ENCODE measurements at regions not wholly inside any gene's neighbourhood (a gene's known extent, or its start where the extent isn't known, plus 50 kb on each side); places are given as distances from the start of the nearest gene placed in this dataset.
A peak's percentile ranks its signal among the peaks of the same experiment; 100 is the strongest.

DNA sequence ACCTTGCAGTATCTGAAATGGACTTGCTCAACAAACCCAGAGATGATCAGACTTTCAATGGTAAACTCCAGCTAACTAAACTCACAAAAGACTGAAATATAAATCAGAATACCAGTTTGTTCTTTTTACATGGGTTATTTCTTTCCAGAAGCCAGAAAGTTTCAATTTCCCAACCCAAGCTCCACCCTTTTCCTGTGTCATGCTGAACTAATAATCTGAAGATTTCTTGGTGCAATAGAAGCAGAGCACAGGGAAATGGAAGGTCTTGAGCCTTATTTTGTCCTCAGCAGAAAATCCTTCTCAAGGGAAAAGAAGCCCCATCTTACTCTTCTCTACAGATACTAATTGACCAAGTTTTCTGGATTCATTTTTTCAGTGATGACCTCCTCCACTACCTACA is 93.3 kb upstream of the PAPOLG start:
- Histone ChIP-seq H3K36me3 (ENCODE audit: control insufficient read depth in 1 of 2, insufficient read depth in 2 of 2, low read length in 2 of 2) (no peaks in the 10 kb centered on the region), H3K79me1 (ENCODE audit: low read length) (no peaks in the 10 kb centered on the region), H3K4me2 (ENCODE audit: low read length) (no peak overlapping the region), H3K9me3 (ENCODE audit: insufficient read depth, low read depth, low read length) (peaks cover 2% of the 10 kb centered on the region), H2BK120ac (ENCODE audit: insufficient read depth, low read length, poor library complexity) (no peak overlapping the region), H3K27ac (ENCODE audit: low read depth, low read length) (no peak overlapping the region), H3K14ac (ENCODE audit: low read length) (no peak overlapping the region), H3K9ac (ENCODE audit: low read length) (no peak overlapping the region), H2AK5ac (ENCODE audit: low read length) (no peak overlapping the region), H3K4ac (ENCODE audit: low read depth, low read length) (no peak overlapping the region), H3K18ac (ENCODE audit: low read length) (no peak overlapping the region), H2BK5ac (ENCODE audit: low read depth, low read length, poor library complexity) (no peak overlapping the region), H4K91ac (ENCODE audit: low read depth, low read length) (no peak overlapping the region), H3K4me3 (ENCODE audit: low read depth, low read length) (no peak overlapping the region), H3K79me2 (ENCODE audit: control insufficient read depth, insufficient read depth, low read length, poor library complexity) (no peaks in the 10 kb centered on the region), H4K8ac (ENCODE audit: low read depth, low read length) (no peak overlapping the region), H4K12ac (ENCODE audit: low read depth, low read length) (no peak overlapping the region), H3K4me1 (ENCODE audit: control insufficient read depth in 1 of 2, insufficient read depth in 2 of 2, low read length in 2 of 2) (no peaks in the 10 kb centered on the region), H3K23ac (ENCODE audit: low read length) (no peak overlapping the region), H2AFZ (ENCODE audit: insufficient read depth, low read length, poor library complexity) (no peak overlapping the region), H3K27me3 (ENCODE audit: insufficient read depth, low read length) (no peaks in the 10 kb centered on the region), H2BK12ac (ENCODE audit: low read length) (no peak overlapping the region)
- no peak for DNase-seq

DNA sequence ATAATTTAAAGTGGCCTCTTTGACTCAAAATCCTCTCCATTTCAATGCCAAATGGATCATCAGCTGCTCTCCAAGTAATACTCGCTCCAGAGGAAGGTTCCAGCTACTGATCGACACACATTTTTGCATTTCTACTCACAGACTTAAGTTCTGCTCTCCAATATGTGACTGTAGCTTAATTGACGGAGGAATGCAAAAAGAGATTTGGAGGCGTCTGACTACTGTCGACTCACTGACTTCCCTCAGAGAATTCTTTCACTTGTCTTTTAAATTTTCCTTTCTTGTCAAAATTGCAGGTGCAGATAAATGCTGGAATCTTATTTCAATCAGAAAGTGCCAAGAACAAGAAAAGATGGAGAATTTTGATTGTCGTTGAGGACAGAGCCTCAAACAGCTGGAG is 84.1 kb upstream of the PAPOLG start:
- no peak for DNase-seq
- Histone ChIP-seq H2BK5ac (ENCODE audit: low read depth, low read length, poor library complexity) (no peak overlapping the region), H3K27ac (ENCODE audit: low read depth, low read length) (no peak overlapping the region), H3K36me3 (ENCODE audit: control insufficient read depth in 1 of 2, insufficient read depth in 2 of 2, low read length in 2 of 2) (no peaks in the 10 kb centered on the region), H3K4me1 (ENCODE audit: control insufficient read depth in 1 of 2, insufficient read depth in 2 of 2, low read length in 2 of 2) (no peaks in the 10 kb centered on the region), H2BK120ac (ENCODE audit: insufficient read depth, low read length, poor library complexity) (no peak overlapping the region), H4K91ac (ENCODE audit: low read depth, low read length) (no peak overlapping the region), H2BK12ac (ENCODE audit: low read length) (no peak overlapping the region), H3K4me3 (ENCODE audit: low read depth, low read length) (no peak overlapping the region), H3K4me2 (ENCODE audit: low read length) (no peak overlapping the region), H3K4ac (ENCODE audit: low read depth, low read length) (no peak overlapping the region), H3K79me2 (ENCODE audit: control insufficient read depth, insufficient read depth, low read length, poor library complexity) (no peaks in the 10 kb centered on the region), H3K9ac (ENCODE audit: low read length) (peak overlapping the region; percentile 46), H4K8ac (ENCODE audit: low read depth, low read length) (no peak overlapping the region), H3K18ac (ENCODE audit: low read length) (no peak overlapping the region), H2AFZ (ENCODE audit: insufficient read depth, low read length, poor library complexity) (no peak overlapping the region), H3K27me3 (ENCODE audit: insufficient read depth, low read length) (no peaks in the 10 kb centered on the region), H4K12ac (ENCODE audit: low read depth, low read length) (no peak overlapping the region), H3K14ac (ENCODE audit: low read length) (no peak overlapping the region), H3K79me1 (ENCODE audit: low read length) (no peaks in the 10 kb centered on the region), H3K23ac (ENCODE audit: low read length) (no peak overlapping the region), H2AK5ac (ENCODE audit: low read length) (no peak overlapping the region), H3K9me3 (ENCODE audit: insufficient read depth, low read depth, low read length) (no peaks in the 10 kb centered on the region)
- WGBS (ENCODE audit: extremely low coverage, insufficient coverage, insufficient read length), result no CpG with 5 or more reads among the region's 6 CpGs

DNA sequence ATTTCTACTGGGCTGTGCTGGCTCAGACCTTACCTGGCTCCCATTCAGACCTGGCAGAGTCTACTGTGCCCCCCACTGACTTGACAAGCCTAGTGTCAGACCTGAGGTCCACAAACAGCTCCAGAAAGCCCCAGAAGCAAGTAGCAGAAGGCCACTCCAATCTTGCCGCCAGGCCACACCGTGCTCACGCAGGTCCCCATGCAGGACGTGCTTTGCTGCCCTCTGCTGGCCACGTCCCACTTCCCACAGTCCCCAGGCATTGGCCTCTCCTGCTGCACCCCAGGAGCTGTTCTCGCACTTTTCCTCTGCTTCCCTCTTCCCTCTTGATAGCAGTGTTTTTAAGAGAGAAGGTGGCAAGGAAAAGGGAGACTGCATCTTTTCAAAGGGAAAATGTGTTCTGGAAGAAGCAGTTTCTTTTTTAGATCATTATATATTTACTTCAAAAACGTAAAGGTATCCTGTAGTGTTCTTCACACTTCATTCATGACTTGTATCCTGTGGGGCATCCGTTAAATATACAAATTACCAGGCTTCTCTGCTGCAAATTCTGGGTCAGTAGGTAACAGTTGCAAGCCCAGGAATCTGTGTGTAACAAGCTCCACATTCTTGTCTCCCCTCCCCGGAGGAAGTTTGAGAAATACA is 81.4 kb upstream of the PAPOLG start:
- Histone ChIP-seq H2AK5ac (ENCODE audit: low read length) (no peak overlapping the region), H3K14ac (ENCODE audit: low read length) (no peak overlapping the region), H3K36me3 (ENCODE audit: control insufficient read depth in 1 of 2, insufficient read depth in 2 of 2, low read length in 2 of 2) (no peaks in the 10 kb centered on the region), H3K4ac (ENCODE audit: low read depth, low read length) (no peak overlapping the region), H4K8ac (ENCODE audit: low read depth, low read length) (no peak overlapping the region), H3K79me1 (ENCODE audit: low read length) (no peaks in the 10 kb centered on the region), H2BK120ac (ENCODE audit: insufficient read depth, low read length, poor library complexity) (no peak overlapping the region), H3K27ac (ENCODE audit: low read depth, low read length) (no peak overlapping the region), H4K91ac (ENCODE audit: low read depth, low read length) (no peak overlapping the region), H3K23ac (ENCODE audit: low read length) (no peak overlapping the region), H3K4me3 (ENCODE audit: low read depth, low read length) (no peak overlapping the region), H4K12ac (ENCODE audit: low read depth, low read length) (no peak overlapping the region), H2BK5ac (ENCODE audit: low read depth, low read length, poor library complexity) (no peak overlapping the region), H3K18ac (ENCODE audit: low read length) (no peak overlapping the region), H3K4me2 (ENCODE audit: low read length) (no peak overlapping the region), H3K4me1 (ENCODE audit: control insufficient read depth in 1 of 2, insufficient read depth in 2 of 2, low read length in 2 of 2) (no peaks in the 10 kb centered on the region), H3K9ac (ENCODE audit: low read length) (no peak overlapping the region), H3K9me3 (ENCODE audit: insufficient read depth, low read depth, low read length) (no peaks in the 10 kb centered on the region), H3K27me3 (ENCODE audit: insufficient read depth, low read length) (no peaks in the 10 kb centered on the region), H2AFZ (ENCODE audit: insufficient read depth, low read length, poor library complexity) (no peak overlapping the region), H3K79me2 (ENCODE audit: control insufficient read depth, insufficient read depth, low read length, poor library complexity) (no peaks in the 10 kb centered on the region), H2BK12ac (ENCODE audit: low read length) (no peak overlapping the region)
- WGBS (ENCODE audit: extremely low coverage, insufficient coverage, insufficient read length), result no CpG with 5 or more reads among the region's 9 CpGs
- DNase-seq, result peak; percentile 66 to 83

DNA sequence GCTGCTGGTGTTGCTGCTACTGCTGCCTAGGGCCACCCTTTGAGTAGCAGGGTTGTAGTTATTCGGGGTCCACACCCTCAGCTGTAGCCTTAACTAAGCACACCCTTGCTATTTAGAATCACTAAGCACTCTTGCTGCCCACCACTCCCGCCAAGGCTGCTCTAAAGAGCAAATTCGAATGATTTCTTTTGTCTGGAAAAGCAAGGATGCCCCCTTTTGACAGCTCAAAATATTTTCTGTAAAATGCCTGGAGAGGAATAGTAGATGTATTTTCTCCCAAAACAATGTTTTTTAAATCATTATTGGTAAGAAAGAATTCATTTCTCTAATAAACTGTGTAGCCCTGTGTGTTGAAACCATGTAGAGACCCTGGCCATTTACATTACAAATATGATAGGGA is 80.8 kb upstream of the PAPOLG start:
- no peak overlapping the region for H3K4me3 ChIP-seq (ENCODE audit: low read depth, low read length)
- no peak overlapping the region for H3K14ac ChIP-seq (ENCODE audit: low read length)
- no peak overlapping the region for H4K12ac ChIP-seq (ENCODE audit: low read depth, low read length)
- H3K27ac ChIP-seq (ENCODE audit: low read depth, low read length), result no peak overlapping the region
- no peak overlapping the region for H3K4ac ChIP-seq (ENCODE audit: low read depth, low read length)
- no peak overlapping the region for H4K91ac ChIP-seq (ENCODE audit: low read depth, low read length)
- H3K9me3 ChIP-seq (ENCODE audit: insufficient read depth, low read depth, low read length), result no peaks in the 10 kb centered on the region
- H3K9ac ChIP-seq (ENCODE audit: low read length), result no peak overlapping the region
- H3K18ac ChIP-seq (ENCODE audit: low read length), result no peak overlapping the region
- H2BK12ac ChIP-seq (ENCODE audit: low read length), result no peak overlapping the region
- H3K23ac ChIP-seq (ENCODE audit: low read length), result no peak overlapping the region
- H2AFZ ChIP-seq (ENCODE audit: insufficient read depth, low read length, poor library complexity), result no peak overlapping the region
- no CpG with 5 or more reads among the region's 3 CpGs for WGBS (ENCODE audit: extremely low coverage, insufficient coverage, insufficient read length)
- H2BK5ac ChIP-seq (ENCODE audit: low read depth, low read length, poor library complexity), result no peak overlapping the region
- no peaks in the 10 kb centered on the region for H3K4me1 ChIP-seq (ENCODE audit: control insufficient read depth in 1 of 2, insufficient read depth in 2 of 2, low read length in 2 of 2)
- no peak overlapping the region for H2BK120ac ChIP-seq (ENCODE audit: insufficient read depth, low read length, poor library complexity)
- no peak overlapping the region for H4K8ac ChIP-seq (ENCODE audit: low read depth, low read length)
- no peaks in the 10 kb centered on the region for H3K79me1 ChIP-seq (ENCODE audit: low read length)
- no peaks in the 10 kb centered on the region for H3K36me3 ChIP-seq (ENCODE audit: control insufficient read depth in 1 of 2, insufficient read depth in 2 of 2, low read length in 2 of 2)
- no peaks in the 10 kb centered on the region for H3K27me3 ChIP-seq (ENCODE audit: insufficient read depth, low read length)
- H2AK5ac ChIP-seq (ENCODE audit: low read length), result no peak overlapping the region
- no peaks in the 10 kb centered on the region for H3K79me2 ChIP-seq (ENCODE audit: control insufficient read depth, insufficient read depth, low read length, poor library complexity)
- no peak for DNase-seq
- H3K4me2 ChIP-seq (ENCODE audit: low read length), result no peak overlapping the region
